Activated naive CD8-positive, alpha-beta T cell treated with anti-CD3 and anti-CD28 coated beads for 36 hours (primary cell): ENCODE measurements at regions not wholly inside any gene's neighbourhood (a gene's known extent, or its start where the extent isn't known, plus 50 kb on each side); places are given as distances from the start of the nearest gene placed in this dataset.

Experiments used
- DNase-seq: peaks from one replicate; pipeline ENCODE4 v3.0.0; 2021
- H3K27ac Mint-ChIP-seq: one replicate; pipeline ENCODE4 v1.8.0; 2022; ENCODE audit warnings: mild to moderate bottlenecking, moderate library complexity, mixed read lengths
- H3K27me3 Mint-ChIP-seq: one replicate; pipeline ENCODE4 v1.8.0; 2022; ENCODE audit warnings: mild to moderate bottlenecking, mixed read lengths
- H3K36me3 Mint-ChIP-seq: one replicate; pipeline ENCODE4 v1.8.0; 2021; ENCODE audit warnings: mild to moderate bottlenecking, mixed read lengths
- H3K4me1 Mint-ChIP-seq: one replicate; pipeline ENCODE4 v1.8.0; 2021; ENCODE audit warnings: mixed read lengths
- H3K4me3 Mint-ChIP-seq: one replicate; pipeline ENCODE4 v1.8.0; 2022; ENCODE audit warnings: mild to moderate bottlenecking, moderate library complexity, mixed read lengths
- H3K9me3 Mint-ChIP-seq: one replicate; pipeline ENCODE4 v1.8.0; 2022; ENCODE audit warnings: mixed read lengths

GRCh38 chr1:182003953-182004586 lies 57.4 kb downstream of the ZNF648 start:
- Mint-ChIP-seq H3K27ac (no peak overlapping the region), H3K4me1 (no peaks in the 10 kb centered on the region), H3K9me3 (peaks cover 8% of the 10 kb centered on the region), H3K27me3 (peaks cover 8% of the 10 kb centered on the region), H3K4me3 (no peak overlapping the region), H3K36me3 (no peaks in the 10 kb centered on the region)
- no peak for DNase-seq

- Mint-ChIP-seq H3K9me3 (peaks cover 8% of the 10 kb centered on the region), H3K4me3 (no peak overlapping the region), H3K27ac (no peak overlapping the region), H3K36me3 (no peaks in the 10 kb centered on the region), H3K4me1 (no peaks in the 10 kb centered on the region), H3K27me3 (peaks cover 8% of the 10 kb centered on the region)
- no peak for DNase-seq
These were observed 58.3 kb downstream of the ZNF648 start for GRCh38 chr1:182003025-182003725.

- H3K4me3 Mint-ChIP-seq, result no peak overlapping the region
- peaks cover 8% of the 10 kb centered on the region for H3K9me3 Mint-ChIP-seq
- no peaks in the 10 kb centered on the region for H3K36me3 Mint-ChIP-seq
- H3K27me3 Mint-ChIP-seq, result peaks cover 8% of the 10 kb centered on the region
- H3K4me1 Mint-ChIP-seq, result no peaks in the 10 kb centered on the region
- DNase-seq, result no peak
- no peak overlapping the region for H3K27ac Mint-ChIP-seq
These were observed 58.9 kb downstream of the ZNF648 start for GRCh38 chr1:182002570-182002969.

- H3K4me1 Mint-ChIP-seq, result no peaks in the 10 kb centered on the region
These were observed 62.7 kb downstream of the ZNF648 start for GRCh38 chr1:181998858-181999257.

GRCh38 chr1:181992072-181992471 lies 69.4 kb downstream of the ZNF648 start:
- no peaks in the 10 kb centered on the region for H3K9me3 Mint-ChIP-seq
- H3K4me3 Mint-ChIP-seq, result no peak overlapping the region
- H3K27ac Mint-ChIP-seq, result no peak overlapping the region
- no peaks in the 10 kb centered on the region for H3K4me1 Mint-ChIP-seq
- no peaks in the 10 kb centered on the region for H3K36me3 Mint-ChIP-seq
- DNase-seq, result no peak
- H3K27me3 Mint-ChIP-seq, result peaks cover 10% of the 10 kb centered on the region

More at GRCh38 chr1:181998858-181999257, 62.7 kb downstream of the ZNF648 start:
- Mint-ChIP-seq H3K9me3 (no peaks in the 10 kb centered on the region), H3K36me3 (no peaks in the 10 kb centered on the region), H3K27me3 (peaks cover 16% of the 10 kb centered on the region), H3K27ac (no peak overlapping the region), H3K4me3 (no peak overlapping the region)
- no peak for DNase-seq

- Mint-ChIP-seq H3K9me3 (no peaks in the 10 kb centered on the region), H3K36me3 (no peaks in the 10 kb centered on the region), H3K27me3 (peaks cover 14% of the 10 kb centered on the region), H3K27ac (no peak overlapping the region), H3K4me1 (no peaks in the 10 kb centered on the region), H3K4me3 (no peak overlapping the region)
- DNase-seq, result no peak
These were observed 70.8 kb downstream of the ZNF648 start for GRCh38 chr1:181990728-181991127.

- Mint-ChIP-seq H3K4me1 (no peaks in the 10 kb centered on the region), H3K36me3 (no peaks in the 10 kb centered on the region), H3K27ac (no peak overlapping the region), H3K4me3 (no peak overlapping the region), H3K27me3 (peaks cover 17% of the 10 kb centered on the region), H3K9me3 (no peaks in the 10 kb centered on the region)
- DNase-seq, result no peak
These were observed 72.1 kb downstream of the ZNF648 start for GRCh38 chr1:181989261-181989920.

GRCh38 chr1:181987996-181988395 lies 73.5 kb downstream of the ZNF648 start:
- no peaks in the 10 kb centered on the region for H3K4me1 Mint-ChIP-seq
- no peak overlapping the region for H3K27ac Mint-ChIP-seq
- peaks cover 17% of the 10 kb centered on the region for H3K27me3 Mint-ChIP-seq
- no peak for DNase-seq
- H3K36me3 Mint-ChIP-seq, result no peaks in the 10 kb centered on the region
- H3K9me3 Mint-ChIP-seq, result no peaks in the 10 kb centered on the region
- H3K4me3 Mint-ChIP-seq, result no peak overlapping the region

GRCh38 chr1:181987334-181987895 lies 74.1 kb downstream of the ZNF648 start:
- H3K36me3 Mint-ChIP-seq, result no peaks in the 10 kb centered on the region
- no peak overlapping the region for H3K27ac Mint-ChIP-seq
- DNase-seq, result no peak
- H3K27me3 Mint-ChIP-seq, result peaks cover 17% of the 10 kb centered on the region
- no peak overlapping the region for H3K4me3 Mint-ChIP-seq
- H3K9me3 Mint-ChIP-seq, result no peaks in the 10 kb centered on the region
- H3K4me1 Mint-ChIP-seq, result no peaks in the 10 kb centered on the region

- Mint-ChIP-seq H3K27ac (no peak overlapping the region), H3K27me3 (peaks cover 17% of the 10 kb centered on the region), H3K36me3 (no peaks in the 10 kb centered on the region), H3K4me3 (no peak overlapping the region), H3K4me1 (no peaks in the 10 kb centered on the region), H3K9me3 (no peaks in the 10 kb centered on the region)
- no peak for DNase-seq
These were observed 74.6 kb downstream of the ZNF648 start for GRCh38 chr1:181986907-181987305.

GRCh38 chr1:181985936-181986906 lies 75.3 kb downstream of the ZNF648 start:
- H3K4me1 Mint-ChIP-seq, result no peaks in the 10 kb centered on the region
- peaks cover 18% of the 10 kb centered on the region for H3K27me3 Mint-ChIP-seq
- no peaks in the 10 kb centered on the region for H3K36me3 Mint-ChIP-seq
- DNase-seq, result no peak
- no peak overlapping the region for H3K27ac Mint-ChIP-seq
- H3K4me3 Mint-ChIP-seq, result no peak overlapping the region
- H3K9me3 Mint-ChIP-seq, result no peaks in the 10 kb centered on the region

- Mint-ChIP-seq H3K4me3 (no peak overlapping the region), H3K27me3 (peaks cover 21% of the 10 kb centered on the region), H3K4me1 (no peaks in the 10 kb centered on the region), H3K27ac (no peak overlapping the region), H3K9me3 (no peaks in the 10 kb centered on the region), H3K36me3 (no peaks in the 10 kb centered on the region)
- no peak for DNase-seq
These were observed 76.2 kb downstream of the ZNF648 start for GRCh38 chr1:181985281-181985680.

- no peaks in the 10 kb centered on the region for H3K36me3 Mint-ChIP-seq
- peaks cover 3% of the 10 kb centered on the region for H3K9me3 Mint-ChIP-seq
- no peak overlapping the region for H3K4me3 Mint-ChIP-seq
- no peak for DNase-seq
- H3K4me1 Mint-ChIP-seq, result no peaks in the 10 kb centered on the region
- peaks cover 24% of the 10 kb centered on the region for H3K27me3 Mint-ChIP-seq
- no peak overlapping the region for H3K27ac Mint-ChIP-seq
These were observed 77.5 kb downstream of the ZNF648 start for GRCh38 chr1:181984006-181984405.

- no peaks in the 10 kb centered on the region for H3K4me1 Mint-ChIP-seq
- H3K4me3 Mint-ChIP-seq, result no peak overlapping the region
- H3K27me3 Mint-ChIP-seq, result peaks cover 35% of the 10 kb centered on the region
- no peaks in the 10 kb centered on the region for H3K36me3 Mint-ChIP-seq
- peaks cover 7% of the 10 kb centered on the region for H3K9me3 Mint-ChIP-seq
- no peak for DNase-seq
- no peak overlapping the region for H3K27ac Mint-ChIP-seq
These were observed 79.7 kb downstream of the ZNF648 start for GRCh38 chr1:181981821-181982220.
